Stromal cell of bone marrow (primary cell): ENCODE measurements at regions not wholly inside any gene's neighbourhood (a gene's known extent, or its start where the extent isn't known, plus 50 kb on each side); places are given as distances from the start of the nearest gene placed in this dataset.
"Not testable (repeated sequence)": the region's sequence is repeated elsewhere in the genome, so short reads cannot be mapped to it uniquely, and the experiment has no call there.

Experiments
- DNase-seq: peaks from one replicate; pipeline ENCODE4 v3.0.0-alpha.2; 2012; ENCODE audit warnings: low read depth

DNA sequence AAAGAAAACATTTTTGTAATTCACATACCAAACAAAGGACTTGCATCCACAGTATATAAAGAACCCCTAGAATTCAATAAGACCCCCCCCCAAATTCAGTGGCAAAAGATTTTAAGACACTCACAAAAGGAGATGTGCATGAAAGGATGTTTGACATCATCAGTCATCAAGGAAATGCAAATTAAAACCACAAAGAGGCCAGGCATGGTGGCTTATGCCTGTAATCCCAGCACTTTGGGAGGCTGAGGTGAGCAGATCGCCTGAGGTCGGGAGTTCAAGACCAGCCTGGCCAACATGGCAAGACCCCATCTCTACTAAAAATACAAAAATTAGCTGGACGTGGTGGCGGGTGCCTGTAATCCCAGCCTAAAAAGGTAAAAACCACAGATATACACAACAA lies 61.3 kb downstream of the AIPL1 start:
- not testable (repeated sequence) for DNase-seq

DNA sequence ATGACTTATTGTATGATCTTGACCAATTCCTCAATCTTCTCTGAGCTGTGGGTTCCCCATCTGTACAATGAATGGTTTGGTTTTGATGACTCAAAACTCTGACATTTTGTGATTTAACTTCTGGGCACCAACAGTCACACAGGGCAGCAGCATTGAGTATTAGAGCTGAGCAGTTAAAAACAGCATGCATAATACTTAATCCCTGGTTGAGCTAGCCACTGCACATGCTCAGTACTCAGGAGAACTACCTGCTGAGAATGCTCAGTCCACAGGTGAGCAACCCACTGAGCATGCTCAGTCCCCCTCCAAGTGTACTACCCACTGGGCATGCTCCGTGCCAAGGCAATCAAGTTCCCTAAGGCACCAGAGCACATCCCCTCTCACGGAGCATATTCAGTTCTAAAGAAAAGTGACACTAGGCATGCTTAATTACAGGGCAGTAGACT lies 68.7 kb downstream of the AIPL1 start:
- DNase-seq, result no peak

DNA sequence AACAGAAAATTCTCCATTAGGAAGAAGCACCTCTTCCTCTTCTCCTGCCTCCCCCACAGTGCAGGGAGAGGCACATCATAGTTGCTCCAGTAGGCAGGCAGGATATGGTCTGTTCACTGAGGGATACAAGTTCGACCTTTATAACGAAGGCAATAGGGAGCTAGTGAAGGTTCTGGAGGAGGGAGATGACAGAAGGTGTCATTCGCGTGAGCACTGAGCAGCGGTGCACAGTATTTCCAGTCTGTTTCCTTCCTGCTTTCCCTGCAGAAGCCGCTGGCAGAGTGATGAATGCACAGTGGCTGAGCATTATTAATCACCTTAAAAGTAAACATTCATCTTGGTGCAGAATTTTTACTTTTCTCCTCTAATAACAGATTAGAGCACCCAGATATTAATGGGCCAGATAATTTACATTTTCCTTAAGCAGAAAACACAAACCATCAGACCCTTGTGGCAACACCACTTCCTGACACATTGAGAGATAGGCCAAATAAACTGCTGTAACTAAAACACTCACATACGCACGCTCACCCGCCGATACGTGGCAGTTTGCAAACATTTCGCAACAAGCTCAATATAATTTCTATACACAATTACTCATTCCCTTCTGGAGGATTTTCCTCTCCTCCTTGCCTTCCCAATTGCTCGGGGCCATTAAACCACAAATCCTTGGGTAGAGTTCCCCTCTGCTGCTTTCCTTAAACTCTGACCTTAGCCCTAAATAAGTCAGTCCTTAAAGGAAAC lies 69.5 kb downstream of the AIPL1 start:
- DNase-seq, result no peak

DNA sequence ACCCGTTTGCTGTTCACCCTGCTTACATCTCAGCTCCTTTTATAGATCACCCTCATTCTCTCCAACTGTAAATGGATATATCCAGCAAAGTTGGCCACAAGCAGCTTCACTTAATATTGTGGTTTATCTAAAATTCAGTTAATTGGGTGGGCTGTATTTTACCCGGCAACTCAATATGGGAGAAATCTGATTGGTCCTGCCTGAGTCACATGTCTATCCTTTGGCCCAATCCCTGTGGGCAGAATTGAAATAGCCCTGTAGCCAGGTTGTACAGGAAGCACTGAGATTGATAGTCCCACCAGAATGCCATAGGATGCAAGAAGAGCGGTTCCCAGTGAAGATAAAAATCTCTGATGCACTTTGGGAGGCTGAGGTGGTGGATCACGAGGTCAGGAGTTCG lies 73.2 kb downstream of the AIPL1 start:
- no peak for DNase-seq

DNA sequence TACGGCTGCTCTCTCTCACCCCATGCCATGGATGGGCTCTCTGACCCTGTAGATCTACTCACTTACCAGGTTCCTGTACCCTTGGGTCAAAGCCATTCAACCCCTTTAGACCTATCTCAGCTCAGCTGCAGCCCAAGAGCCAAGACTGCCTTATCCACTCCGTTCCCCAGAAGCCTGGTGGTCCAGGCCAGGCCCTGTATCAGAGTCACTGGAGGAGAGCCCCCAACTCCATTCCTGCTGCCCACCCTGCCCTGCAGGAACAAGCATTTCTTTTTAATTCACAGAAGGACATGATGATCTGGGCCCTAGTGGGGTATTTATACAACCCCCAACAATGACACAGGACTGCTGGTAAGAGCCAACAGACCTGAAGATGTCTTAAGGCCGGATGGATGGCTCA lies 76.8 kb downstream of the AIPL1 start:
- no peak for DNase-seq

DNA sequence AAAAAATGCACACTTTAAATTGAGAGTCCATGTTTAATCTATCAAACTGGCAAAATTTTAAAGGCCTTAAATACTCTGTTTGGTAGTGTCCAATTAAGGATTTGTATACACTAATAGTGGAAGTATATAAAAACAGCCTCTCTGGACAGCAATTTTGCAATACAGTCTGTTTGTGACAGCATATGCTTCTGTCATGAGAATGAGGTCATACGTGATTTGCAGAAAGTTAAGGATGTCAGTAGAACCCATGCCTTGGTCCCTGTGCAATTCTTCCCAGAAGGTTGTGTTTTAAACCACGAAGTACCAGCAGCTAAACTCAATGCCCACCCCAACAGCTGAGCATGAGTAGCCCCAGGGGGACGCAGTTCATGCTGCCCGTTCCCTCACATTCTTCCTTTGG lies 78.4 kb downstream of the AIPL1 start:
- DNase-seq, result no peak

DNA sequence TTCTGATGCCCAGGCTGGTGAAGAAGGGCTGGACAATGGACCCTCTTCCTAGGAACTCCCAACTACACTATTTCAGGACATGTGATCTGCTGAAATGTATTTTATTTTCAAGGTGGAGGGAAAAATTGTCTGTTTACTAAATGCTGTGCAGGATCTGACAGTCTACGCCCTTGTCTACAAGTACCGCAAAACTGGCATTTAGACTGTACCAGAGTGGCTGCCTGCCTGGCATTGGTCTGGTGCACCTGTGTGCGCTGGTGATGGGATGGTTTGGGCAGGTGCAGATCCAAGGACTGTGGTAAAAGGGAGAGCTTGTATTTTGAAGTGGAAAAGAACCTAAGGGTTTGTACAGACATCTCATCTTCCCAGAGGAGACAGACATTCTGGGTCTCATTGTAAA lies 79.7 kb downstream of the AIPL1 start:
- no peak for DNase-seq

DNA sequence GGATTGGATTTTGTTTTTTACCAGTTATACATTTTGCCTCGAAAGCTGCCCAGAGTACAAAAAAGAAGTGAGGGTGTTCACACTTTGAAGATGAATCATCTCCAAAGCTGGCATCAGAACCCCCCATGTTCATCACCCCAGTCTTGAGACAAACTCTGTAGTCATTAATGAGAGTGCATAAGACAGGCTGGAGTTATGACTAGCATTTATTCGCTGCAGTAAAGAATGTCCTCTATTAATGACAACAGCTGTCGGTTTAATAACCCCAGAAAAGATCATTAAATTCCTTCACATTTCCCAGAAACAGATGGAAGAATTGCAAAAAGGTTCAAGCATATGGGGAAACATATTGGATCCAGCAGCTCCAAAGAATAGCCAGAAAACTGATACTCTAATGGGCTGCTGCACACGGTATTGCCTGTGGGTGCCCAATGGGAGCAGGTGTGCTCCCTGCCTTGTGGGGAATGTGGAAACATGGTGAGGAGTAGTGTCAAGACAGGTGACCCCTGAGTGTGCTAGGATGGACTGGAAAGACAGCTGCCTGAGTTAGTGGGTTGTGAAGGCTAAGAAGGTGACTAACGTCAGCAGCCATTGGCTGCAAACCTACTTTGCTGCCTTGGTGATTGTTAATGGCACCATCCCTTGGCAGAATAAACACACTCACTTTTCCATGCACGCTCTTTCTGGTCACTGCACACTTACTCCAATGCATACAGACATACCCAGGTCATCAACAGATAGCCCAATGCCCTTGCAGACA lies 81.9 kb downstream of the AIPL1 start:
- DNase-seq, result no peak

DNA sequence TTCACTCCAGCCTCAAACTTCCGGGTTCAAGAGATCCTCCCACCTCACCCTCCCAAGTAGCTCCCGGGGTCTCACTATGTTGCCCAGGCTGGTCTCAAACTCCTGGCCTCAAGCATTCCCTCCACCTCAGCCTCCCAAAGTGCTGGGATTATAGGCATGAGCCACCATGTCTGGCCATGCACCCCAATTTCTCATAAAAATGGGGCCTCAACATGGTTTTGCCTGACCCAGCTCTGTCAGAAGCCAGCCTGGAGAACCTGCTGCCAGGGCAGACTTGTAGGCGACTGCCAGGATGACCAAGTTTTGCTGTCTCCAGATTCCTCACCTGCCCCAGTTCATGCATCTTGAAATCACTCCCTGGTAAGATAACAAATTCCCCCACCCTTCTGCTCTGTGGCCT lies 82.9 kb downstream of the AIPL1 start:
- DNase-seq, result no peak

DNA sequence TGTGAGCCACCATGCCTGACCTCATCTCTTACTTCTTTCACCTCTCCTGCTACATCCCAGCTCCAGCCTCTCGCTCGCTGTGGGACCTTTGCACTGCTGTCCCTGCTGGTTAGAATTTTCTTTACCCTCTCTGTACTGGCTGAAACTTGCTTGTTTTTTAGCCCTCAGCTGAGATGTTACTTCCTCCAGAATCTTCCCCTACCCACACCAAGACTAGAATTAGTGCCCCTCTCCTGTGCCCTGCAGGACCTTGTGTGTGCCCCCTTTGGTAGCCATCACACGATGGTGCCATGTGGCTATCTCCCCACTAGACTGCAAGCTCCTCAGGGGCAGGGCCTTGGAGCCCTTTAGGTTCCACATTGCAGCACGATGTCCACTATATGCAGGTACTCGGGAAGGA lies 84.1 kb downstream of the AIPL1 start:
- DNase-seq, result no peak

DNA sequence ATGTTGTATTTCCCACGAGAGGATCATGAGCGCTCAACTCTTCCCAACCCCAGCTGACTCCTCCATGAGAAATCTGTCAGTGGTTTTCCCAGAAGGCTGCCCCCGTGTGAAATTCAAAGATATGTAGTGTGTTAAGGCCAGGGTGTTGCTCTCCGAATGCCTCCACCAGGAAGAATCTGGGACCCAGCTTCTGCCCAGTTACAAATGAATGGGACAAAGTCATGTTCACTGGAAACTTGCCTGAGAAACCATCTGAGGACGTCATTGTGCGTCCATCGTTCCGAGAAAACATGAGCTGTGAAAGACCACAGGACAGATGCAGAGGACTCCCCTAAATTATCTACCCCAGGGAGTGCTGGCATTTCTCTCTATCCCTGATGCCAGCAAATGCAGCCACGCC lies 86.0 kb downstream of the AIPL1 start:
- DNase-seq, result no peak

DNA sequence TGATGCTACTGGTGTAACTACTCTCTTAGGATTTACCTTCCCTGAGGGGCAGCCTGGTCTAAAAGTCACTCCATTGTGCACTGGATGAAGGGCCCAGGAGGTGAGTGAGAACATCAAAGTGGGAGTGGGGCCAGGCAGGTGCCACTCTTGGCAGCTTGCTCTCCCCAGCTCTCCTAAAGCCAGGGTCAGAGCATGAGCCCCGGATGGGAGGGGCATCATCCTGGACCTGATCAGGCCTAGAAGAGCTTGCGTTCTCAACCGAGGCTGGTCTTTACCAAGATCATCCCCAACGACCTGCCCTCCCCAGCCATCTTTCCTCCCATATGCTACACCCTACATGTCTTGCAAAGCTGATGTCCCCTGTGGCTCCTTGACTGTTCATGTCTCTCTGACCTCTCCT lies 87.1 kb downstream of the AIPL1 start:
- no peak for DNase-seq

DNA sequence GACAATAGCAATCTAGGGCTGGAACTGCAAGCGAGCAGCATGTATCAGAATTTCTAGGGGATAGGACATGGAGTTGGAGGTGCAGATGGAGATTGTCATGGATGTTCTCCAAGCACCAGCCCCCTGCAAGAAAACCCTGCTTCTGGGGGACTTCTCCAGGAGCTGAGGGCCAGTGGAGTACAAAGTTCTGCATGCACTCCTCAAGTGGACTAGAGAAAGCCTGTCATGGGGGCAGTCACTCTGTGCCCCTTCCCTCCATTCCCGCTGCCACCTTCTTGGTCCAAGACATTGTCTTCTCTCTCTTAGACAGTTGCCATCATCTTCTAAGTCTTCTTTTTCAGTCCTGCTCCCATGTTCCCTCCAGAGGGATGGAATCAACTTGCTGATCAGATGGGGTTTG lies 87.9 kb downstream of the AIPL1 start:
- no peak for DNase-seq

DNA sequence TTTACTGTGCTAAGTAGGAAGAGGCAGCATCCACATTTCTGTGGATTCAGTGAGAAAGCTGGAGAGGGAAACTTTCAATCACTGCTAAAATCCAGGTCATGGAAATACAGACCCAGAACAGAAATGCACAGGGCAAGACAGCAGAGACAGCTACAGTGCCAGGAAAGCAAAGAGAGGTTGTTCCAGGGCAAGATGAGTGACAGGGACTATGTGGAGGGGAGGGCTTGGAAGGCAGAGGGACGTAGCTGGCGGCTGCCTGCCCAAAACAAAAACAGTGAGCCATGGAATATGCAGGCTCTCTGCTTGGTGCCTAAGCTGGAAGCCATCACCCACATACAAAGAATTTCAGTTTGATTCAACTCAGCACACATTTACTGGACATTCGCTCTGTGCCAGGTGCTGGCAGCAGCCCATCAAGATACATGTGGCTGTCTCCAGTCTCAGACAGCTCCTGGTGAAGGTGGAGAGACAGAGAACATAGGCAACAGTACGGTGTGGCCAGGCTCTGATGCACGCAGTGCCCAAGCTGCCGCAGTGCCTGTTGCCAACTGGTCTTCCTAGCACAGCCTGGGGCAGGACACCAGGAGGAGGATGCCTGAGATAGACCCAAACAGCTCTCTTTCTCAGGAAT lies 88.7 kb downstream of the AIPL1 start:
- no peak for DNase-seq

DNA sequence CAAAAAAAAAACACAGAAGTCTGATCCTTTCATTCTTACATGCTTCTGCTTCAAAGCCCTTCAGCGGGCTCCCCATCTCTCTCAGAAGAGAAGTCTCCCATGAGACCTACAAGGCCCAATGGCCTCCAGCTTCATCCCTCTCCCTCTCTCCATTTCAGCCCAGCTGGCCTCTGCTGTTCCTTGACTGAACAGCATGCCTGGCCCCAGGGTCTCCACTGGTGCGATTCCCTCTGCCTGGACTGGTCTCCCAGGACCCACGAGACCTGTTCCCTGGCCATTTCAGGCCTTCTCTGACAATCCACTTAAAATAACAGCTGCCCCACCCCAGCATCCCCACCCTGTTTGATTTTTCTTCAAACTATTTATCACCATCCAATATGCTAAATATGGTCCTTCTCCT lies 91.2 kb downstream of the AIPL1 start:
- DNase-seq, result no peak

DNA sequence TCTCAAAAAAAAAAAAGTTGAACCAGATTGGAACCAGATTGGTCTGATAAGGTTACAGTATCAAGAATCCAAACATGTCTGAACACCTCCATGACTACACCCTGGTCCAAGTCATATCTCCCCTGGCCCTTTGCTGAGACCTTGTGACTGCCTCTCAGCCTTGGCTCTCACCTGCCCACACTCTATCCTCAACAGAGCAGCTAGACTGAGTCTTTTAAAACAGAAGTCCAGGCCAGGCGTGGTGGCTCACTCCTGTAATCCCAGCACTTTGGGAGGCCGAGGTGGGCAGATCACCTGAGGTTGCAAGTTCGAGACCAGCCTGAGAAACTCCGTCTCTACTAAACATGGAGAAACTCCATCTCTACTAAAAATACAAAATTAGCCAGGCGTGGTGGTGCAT lies 91.7 kb downstream of the AIPL1 start:
- no peak for DNase-seq

DNA sequence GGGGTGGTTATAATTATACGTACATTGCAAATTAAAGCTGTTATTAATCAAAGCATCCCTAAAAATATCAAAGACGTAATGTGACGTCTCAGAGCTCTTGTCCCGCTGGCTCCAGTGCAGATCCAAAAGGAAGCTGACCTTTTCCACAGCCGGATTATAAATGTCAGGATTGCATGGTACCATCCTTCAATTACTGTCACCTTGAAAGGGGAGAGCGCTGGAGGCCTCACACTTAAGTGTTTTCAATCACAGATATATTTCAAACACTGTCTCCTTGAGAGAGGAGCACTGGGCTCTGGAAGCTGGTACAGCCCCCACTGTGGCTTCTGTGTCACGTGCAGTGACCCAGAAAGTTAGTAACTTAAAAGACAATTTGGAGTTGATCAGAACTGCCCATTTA lies 94.2 kb downstream of the AIPL1 start:
- DNase-seq, result no peak

DNA sequence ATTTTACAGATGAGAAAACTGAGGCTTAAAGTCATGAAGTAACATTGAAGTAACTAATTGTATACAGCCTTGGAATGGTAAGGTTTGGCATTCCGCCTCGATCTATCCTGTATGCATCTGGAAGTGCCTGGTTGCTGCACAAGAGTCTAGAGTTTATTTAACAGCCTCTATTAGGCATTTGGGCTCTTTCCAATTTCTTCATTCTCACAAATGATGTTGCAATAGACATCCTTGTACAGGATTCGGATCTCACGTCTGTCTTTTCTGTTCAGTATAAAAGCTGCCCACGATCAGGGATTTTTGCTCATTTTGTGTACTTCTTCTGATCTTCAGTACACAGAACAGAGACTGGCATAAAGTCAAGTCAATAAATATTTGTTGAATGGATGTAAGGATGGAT lies 100.5 kb downstream of the AIPL1 start:
- no peak for DNase-seq

DNA sequence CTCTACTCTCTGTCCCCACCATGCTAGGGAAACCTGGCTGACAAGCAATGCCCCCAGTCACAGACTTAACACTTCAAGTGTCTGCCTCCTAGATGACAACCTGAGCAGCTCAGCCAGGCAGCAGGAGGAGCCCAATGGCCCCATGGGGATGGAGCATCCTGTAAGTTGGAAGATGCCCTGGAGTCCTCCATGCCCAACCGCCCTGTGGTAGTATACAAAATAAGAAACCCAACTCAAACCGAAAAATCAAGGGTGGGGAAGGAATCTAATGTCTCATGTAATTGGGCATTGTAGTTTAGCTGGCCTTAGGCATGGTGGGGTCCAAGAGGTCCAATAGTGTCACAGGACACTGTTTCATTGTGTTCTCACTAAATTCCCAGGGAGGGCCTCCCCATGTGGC lies 104.0 kb downstream of the AIPL1 start:
- no peak for DNase-seq

DNA sequence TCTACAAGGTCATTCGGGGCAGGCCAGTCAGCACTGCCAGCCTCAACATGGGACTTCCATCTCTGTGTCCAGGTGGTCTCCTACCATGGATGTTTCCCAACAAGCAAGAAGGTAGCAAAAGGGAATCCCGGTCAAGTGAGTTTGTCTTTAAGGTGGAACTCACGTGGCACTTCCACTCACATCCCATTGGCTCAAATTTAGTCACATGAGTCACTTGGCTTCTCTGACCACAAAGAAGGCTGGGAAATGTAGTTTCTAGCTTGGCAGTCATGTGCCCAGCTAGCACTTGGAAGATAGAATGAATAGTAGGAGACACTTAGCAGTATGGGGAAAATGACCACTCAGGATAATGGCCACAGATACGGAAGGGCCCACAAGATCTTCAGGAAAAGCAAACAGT lies 106.6 kb downstream of the AIPL1 start:
- no peak for DNase-seq

DNA sequence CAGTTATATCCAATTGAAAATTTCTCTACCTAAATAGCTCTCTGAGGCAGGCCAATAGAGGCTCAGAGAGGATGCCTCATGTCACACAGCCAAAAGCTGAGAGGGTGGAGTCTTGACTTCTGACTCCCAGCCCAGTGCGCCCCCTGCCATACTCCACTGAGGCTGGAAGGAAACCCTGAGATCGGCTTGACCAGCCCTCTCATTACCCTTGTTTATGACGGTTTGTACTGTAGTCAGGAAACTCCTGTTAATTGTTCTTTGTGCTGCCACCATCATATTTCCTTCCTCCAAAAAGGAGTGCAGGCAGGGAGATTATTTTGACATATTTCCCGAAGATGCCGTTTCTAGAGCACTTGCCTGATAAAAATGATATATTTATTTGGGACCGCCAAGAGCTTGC lies 107.9 kb downstream of the AIPL1 start:
- DNase-seq, result no peak

DNA sequence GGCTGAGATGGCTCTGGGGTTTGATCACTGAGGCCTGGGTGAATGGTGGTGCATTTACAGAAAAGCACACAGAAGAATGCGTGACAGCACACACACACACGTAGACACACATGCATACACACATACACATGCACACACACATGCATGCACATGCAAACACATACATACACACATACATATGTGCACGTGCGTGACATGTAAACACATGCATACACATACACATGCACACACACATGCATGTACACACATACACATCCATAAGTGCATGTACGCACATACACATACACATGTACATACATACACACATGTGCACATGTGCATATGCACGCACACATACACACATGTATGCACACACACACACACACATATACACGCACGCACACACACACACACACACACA lies 108.4 kb downstream of the AIPL1 start:
- DNase-seq, result no peak

DNA sequence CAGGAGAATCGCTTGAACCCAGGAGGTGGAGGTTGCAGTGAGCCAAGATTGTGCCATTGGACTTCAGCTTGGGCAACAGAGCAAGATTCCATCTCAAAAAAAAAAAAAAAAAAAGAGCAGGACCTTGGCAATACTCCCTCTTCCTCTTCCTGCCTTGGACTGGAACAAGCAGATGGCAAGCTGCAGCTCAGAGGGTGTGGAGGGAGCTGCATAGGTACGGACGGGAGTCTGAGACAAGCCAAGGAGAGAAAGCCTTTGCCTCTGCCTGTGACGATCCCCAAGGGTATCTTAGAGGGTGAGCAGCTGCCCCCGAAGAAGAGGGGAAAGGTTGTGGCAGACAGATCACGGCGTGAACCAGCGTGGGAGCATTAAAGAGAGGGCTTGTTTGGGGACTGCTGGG lies 109.2 kb downstream of the AIPL1 start:
- DNase-seq, result no peak
